NB4 (cell line): ENCODE measurements at regions not wholly inside any gene's neighbourhood (a gene's known extent, or its start where the extent isn't known, plus 50 kb on each side); places are given as distances from the start of the nearest gene placed in this dataset.

Experiments
- MYC ChIP-seq: IDR thresholded peaks from 2 replicates; pipeline ENCODE4 v1.6.1; 2011; ENCODE audit warnings: low read depth, low read length
- POLR2A ChIP-seq: IDR thresholded peaks from 2 replicates; pipeline ENCODE4 v1.6.1; 2011; ENCODE audit warnings: mild to moderate bottlenecking; ENCODE audit not compliant: insufficient read length; ENCODE audit errors: extremely low read depth
- TF ChIP-seq, protein P1 (sequence below): IDR thresholded peaks from one replicate; pipeline ENCODE4 v1.5.1; 2012; ENCODE audit warnings: low read depth, low read length
- TF ChIP-seq, protein P2 (sequence below): IDR thresholded peaks from 2 replicates; pipeline ENCODE4 v1.6.1; 2011; ENCODE audit warnings: low read depth, low read length

DNA sequence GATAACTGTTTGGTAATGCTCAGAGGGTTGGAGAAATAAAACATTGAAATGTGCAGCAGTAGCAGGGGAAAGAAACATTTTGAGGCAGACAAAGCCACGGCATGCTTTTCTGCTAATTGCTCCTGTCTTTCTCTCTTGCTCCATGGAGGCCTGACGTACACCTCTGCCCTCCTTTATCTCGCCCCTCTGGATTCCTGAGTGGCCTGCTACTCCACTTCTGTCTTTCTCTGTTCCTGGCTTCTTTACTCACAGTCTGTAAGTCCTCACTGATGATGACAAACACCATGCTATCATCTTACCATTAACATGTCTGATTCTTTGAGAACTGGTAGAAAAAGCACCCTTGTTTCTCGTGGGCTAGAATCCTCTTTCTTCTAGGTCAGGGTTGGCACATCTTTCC is 392.9 kb downstream of the MEIS1 start:
- TF ChIP-seq, protein P1, sequence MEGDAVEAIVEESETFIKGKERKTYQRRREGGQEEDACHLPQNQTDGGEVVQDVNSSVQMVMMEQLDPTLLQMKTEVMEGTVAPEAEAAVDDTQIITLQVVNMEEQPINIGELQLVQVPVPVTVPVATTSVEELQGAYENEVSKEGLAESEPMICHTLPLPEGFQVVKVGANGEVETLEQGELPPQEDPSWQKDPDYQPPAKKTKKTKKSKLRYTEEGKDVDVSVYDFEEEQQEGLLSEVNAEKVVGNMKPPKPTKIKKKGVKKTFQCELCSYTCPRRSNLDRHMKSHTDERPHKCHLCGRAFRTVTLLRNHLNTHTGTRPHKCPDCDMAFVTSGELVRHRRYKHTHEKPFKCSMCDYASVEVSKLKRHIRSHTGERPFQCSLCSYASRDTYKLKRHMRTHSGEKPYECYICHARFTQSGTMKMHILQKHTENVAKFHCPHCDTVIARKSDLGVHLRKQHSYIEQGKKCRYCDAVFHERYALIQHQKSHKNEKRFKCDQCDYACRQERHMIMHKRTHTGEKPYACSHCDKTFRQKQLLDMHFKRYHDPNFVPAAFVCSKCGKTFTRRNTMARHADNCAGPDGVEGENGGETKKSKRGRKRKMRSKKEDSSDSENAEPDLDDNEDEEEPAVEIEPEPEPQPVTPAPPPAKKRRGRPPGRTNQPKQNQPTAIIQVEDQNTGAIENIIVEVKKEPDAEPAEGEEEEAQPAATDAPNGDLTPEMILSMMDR = no peak
- TF ChIP-seq POLR2A (no peak), MYC (no peak)
- TF ChIP-seq, protein P2, sequence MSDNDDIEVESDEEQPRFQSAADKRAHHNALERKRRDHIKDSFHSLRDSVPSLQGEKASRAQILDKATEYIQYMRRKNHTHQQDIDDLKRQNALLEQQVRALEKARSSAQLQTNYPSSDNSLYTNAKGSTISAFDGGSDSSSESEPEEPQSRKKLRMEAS = no peak
